ENCODE measurements at regions not wholly inside any gene's neighbourhood (a gene's known extent, or its start where the extent isn't known, plus 50 kb on each side); places are given as distances from the start of the nearest gene placed in this dataset.

DNA sequence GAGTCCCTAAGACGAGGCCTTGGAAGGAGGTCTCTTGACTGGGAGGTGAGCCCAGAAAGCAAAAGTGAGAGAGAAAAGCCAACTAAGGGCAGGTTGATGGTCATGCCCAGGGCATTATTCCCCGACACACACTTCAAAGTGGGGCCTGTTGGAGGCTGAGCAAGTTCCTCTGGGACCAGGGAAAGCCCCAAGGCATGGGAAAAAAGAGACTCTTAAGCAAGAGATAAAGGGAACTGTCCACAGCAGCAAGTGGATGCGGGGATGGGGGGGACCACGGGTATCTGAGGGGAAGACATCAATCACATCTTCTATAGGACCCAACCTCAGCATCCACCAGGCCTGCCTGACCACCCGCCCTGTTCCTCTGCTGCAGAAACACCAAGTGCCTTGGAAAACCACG is 119.9 kb upstream of the MAFB start:
- TF ChIP-seq EP300 (IDR thresholded peaks at IDR 0.05; ENCODE audit: borderline replicate concordance) (no peak), TCF12 (IDR thresholded peaks at IDR 0.05; ENCODE audit: low read depth) (no peak), RAD21 (IDR thresholded peaks at IDR 0.05; ENCODE audit: low read depth) (no peak), TAF1 (IDR thresholded peaks at IDR 0.05; ENCODE audit: low read depth) (no peak), YY1 (IDR thresholded peaks at IDR 0.05; ENCODE audit: low read depth) (no peak), CREB1 (IDR thresholded peaks at IDR 0.05; ENCODE audit: low read depth) (no peak), CEBPB (IDR thresholded peaks at IDR 0.05) (no peak), FOXM1 (IDR thresholded peaks at IDR 0.05; ENCODE audit: borderline replicate concordance, low read depth) (no peak), NFIC (IDR thresholded peaks at IDR 0.05) (no peak), ZBTB7A (IDR thresholded peaks at IDR 0.05; ENCODE audit: low read depth) (no peak), TEAD4 (IDR thresholded peaks at IDR 0.05) (no peak), EGR1 (IDR thresholded peaks at IDR 0.05) (no peak)
- TF ChIP-seq, protein P1, sequence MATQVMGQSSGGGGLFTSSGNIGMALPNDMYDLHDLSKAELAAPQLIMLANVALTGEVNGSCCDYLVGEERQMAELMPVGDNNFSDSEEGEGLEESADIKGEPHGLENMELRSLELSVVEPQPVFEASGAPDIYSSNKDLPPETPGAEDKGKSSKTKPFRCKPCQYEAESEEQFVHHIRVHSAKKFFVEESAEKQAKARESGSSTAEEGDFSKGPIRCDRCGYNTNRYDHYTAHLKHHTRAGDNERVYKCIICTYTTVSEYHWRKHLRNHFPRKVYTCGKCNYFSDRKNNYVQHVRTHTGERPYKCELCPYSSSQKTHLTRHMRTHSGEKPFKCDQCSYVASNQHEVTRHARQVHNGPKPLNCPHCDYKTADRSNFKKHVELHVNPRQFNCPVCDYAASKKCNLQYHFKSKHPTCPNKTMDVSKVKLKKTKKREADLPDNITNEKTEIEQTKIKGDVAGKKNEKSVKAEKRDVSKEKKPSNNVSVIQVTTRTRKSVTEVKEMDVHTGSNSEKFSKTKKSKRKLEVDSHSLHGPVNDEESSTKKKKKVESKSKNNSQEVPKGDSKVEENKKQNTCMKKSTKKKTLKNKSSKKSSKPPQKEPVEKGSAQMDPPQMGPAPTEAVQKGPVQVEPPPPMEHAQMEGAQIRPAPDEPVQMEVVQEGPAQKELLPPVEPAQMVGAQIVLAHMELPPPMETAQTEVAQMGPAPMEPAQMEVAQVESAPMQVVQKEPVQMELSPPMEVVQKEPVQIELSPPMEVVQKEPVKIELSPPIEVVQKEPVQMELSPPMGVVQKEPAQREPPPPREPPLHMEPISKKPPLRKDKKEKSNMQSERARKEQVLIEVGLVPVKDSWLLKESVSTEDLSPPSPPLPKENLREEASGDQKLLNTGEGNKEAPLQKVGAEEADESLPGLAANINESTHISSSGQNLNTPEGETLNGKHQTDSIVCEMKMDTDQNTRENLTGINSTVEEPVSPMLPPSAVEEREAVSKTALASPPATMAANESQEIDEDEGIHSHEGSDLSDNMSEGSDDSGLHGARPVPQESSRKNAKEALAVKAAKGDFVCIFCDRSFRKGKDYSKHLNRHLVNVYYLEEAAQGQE (IDR thresholded peaks at IDR 0.05; ENCODE audit: low read depth), result no peak
- TF ChIP-seq, protein P2, sequence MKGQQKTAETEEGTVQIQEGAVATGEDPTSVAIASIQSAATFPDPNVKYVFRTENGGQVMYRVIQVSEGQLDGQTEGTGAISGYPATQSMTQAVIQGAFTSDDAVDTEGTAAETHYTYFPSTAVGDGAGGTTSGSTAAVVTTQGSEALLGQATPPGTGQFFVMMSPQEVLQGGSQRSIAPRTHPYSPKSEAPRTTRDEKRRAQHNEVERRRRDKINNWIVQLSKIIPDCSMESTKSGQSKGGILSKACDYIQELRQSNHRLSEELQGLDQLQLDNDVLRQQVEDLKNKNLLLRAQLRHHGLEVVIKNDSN (IDR thresholded peaks at IDR 0.05), result no peak
- TF ChIP-seq, protein P3, sequence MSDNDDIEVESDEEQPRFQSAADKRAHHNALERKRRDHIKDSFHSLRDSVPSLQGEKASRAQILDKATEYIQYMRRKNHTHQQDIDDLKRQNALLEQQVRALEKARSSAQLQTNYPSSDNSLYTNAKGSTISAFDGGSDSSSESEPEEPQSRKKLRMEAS (IDR thresholded peaks at IDR 0.05), result no peak

DNA sequence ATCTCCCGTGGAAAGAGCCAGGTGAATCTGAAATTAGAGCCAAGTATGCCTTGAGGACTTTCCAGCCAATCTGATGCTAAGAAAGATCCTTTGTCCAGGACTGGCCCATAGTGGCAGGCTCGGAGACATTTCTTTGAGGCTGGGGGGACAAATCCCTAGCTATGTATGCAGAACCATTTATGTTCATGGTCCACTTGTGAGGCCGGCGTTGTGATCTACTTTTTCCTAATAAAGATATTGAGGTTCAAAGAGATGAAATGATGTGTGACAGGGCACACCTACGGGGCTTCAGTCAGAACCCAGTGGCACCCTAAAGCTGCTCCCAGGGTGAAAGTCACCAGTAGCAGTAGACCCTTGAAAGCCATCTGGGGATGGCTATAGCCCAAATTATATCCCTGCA is 120.3 kb upstream of the MAFB start:
- TF ChIP-seq TEAD4 (IDR thresholded peaks at IDR 0.05) (no peak), FOXM1 (IDR thresholded peaks at IDR 0.05; ENCODE audit: borderline replicate concordance, low read depth) (no peak), YY1 (IDR thresholded peaks at IDR 0.05; ENCODE audit: low read depth) (no peak), EP300 (IDR thresholded peaks at IDR 0.05; ENCODE audit: borderline replicate concordance) (no peak), EGR1 (IDR thresholded peaks at IDR 0.05) (no peak), CEBPB (IDR thresholded peaks at IDR 0.05) (no peak), NFIC (IDR thresholded peaks at IDR 0.05) (no peak), RAD21 (IDR thresholded peaks at IDR 0.05; ENCODE audit: low read depth) (no peak), TCF12 (IDR thresholded peaks at IDR 0.05; ENCODE audit: low read depth) (no peak)
- TF ChIP-seq, protein P2 (IDR thresholded peaks at IDR 0.05), result no peak
- TF ChIP-seq, protein P1 (IDR thresholded peaks at IDR 0.05; ENCODE audit: low read depth), result no peak

DNA sequence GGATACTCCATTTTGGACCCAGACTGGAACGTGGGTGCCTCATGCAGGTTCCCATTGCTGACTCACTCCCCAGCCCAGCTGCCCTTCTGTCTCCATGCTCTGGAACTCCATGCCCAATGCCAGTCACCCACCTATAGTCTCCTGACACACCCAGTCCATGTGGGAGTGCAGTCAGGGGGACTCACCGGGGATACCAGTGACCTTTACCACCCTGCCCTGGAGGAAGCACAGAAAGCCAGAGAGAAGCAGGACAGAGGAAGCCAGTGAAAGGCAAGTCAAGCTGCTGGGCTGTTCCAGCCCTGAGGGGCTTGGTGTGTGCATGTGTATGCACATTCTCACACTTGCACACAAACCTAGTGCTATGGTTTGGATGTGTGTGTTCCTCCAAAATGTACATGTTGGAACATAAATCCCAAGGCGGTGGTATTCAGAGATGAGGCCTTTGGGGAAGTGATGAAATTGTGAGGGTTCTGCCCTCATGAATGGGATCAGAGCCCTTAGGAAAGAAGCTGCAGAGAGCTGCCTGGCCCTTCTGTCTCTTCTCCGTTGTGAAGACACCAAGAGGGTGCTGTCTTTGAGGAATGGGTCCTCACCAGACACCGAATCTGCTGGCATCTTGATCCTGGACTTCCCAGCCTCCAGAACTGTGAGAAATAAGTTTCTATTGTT is 121.4 kb upstream of the MAFB start:
- TF ChIP-seq, protein P2 (IDR thresholded peaks at IDR 0.05), result no peak
- no peak for TF ChIP-seq CREB1 (IDR thresholded peaks at IDR 0.05; ENCODE audit: low read depth)
- no peak for TF ChIP-seq TAF1 (IDR thresholded peaks at IDR 0.05; ENCODE audit: low read depth)
- no peak for TF ChIP-seq FOXM1 (IDR thresholded peaks at IDR 0.05; ENCODE audit: borderline replicate concordance, low read depth)
- TF ChIP-seq YY1 (IDR thresholded peaks at IDR 0.05; ENCODE audit: low read depth), result no peak
- TF ChIP-seq, protein P3 (IDR thresholded peaks at IDR 0.05), result no peak
- no peak for TF ChIP-seq EP300 (IDR thresholded peaks at IDR 0.05; ENCODE audit: borderline replicate concordance)
- no peak for TF ChIP-seq ZBTB7A (IDR thresholded peaks at IDR 0.05; ENCODE audit: low read depth)
- no peak for TF ChIP-seq EGR1 (IDR thresholded peaks at IDR 0.05)
- TF ChIP-seq, protein P1 (IDR thresholded peaks at IDR 0.05; ENCODE audit: low read depth), result no peak
- no peak for TF ChIP-seq NFIC (IDR thresholded peaks at IDR 0.05)
- no peak for TF ChIP-seq CEBPB (IDR thresholded peaks at IDR 0.05)
- no peak for TF ChIP-seq RAD21 (IDR thresholded peaks at IDR 0.05; ENCODE audit: low read depth)
- TF ChIP-seq TCF12 (IDR thresholded peaks at IDR 0.05; ENCODE audit: low read depth), result no peak

Measured in Ishikawa (cell line).